HG03064 (cell line): ENCODE measurements at regions not wholly inside any gene's neighbourhood (a gene's known extent, or its start where the extent isn't known, plus 50 kb on each side); places are given as distances from the start of the nearest gene placed in this dataset.

ENCODE experiments used
- ATAC-seq: cut with Tn5 transposase; IDR thresholded peaks from one replicate; pipeline ENCODE4 v1.9.1; 2021; ENCODE audit warnings: low read depth; ENCODE audit not compliant: unreplicated experiment

DNA sequence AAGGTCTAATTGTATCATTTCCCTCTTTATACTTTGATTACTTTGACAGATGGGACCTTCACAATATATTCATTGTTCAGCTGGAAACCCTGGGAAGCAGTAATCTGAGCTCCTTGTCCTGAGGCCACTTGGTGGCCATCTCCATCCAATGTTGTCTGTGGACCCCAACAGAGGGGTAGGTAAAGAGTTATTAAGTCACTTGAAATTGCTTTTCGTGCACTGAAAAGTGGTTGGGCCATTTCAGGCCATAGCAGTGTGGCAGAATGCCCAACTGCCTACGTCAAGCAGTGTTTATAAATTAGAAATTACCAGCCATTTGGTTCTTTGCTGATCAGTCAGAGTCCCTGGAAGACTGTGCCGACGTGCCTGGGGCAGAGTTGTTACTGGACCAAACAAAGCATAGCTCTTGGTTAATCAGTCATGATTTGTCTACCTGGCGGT lies 308.3 kb upstream of the USP25 start:
- no peak for ATAC-seq

- no peak for ATAC-seq
Measured at GRCh38 chr21:15421947-15422346, 307.8 kb upstream of the USP25 start.

DNA sequence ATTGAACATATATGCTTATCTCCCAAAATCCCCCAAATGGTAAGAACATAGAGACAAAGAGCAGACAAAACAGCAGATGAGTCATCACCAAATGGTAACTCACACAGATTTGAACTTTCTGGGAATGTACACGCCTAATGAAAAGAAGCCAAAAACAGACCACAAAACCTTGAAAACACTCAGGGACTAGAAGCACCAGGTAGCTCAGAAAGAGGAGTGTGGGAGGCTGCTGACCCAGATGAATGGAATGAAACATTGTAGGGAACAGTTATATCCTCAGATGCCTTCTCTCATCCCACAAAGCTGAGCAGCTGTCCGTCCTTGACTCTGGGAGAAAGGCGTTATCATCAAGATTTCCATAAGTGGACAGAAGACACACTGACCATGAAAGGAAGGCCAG lies 307.0 kb upstream of the USP25 start:
- no peak for ATAC-seq

DNA sequence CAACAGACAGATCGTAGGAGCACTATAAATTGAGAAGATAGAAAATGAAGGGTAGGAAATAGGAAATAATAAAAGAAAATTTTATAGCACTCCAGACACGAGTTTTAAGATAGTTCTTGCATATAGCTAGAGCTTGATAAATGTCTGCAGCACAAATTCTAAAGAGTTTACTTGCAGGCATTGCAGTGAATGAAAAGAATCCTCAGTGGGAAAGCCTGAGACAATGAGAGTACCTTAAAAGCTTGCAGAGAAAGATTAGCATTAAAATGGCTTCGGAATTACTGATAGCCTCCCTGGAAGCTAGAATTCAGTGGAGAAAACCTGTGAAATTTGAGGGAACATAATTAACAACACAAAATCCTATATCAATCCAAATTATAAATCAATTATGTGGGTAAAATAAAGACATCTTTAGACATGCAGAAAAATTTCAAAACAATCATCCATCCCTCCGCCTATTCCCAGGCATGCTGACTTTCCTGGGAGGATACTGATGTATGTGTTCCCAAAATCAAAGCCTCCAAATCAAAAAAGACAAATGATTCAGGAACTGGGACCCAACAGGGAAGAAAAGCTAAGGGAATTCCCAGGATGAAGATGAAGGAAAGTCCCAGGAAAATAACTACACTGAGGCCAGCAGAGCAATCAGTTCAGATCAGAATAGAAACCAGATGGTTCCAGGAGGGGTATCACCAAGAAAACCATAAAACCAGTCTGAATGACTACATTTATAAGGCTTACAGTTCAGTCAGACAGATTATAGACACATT lies 305.9 kb upstream of the USP25 start:
- ATAC-seq: no peak

- no peak for ATAC-seq
Measured at GRCh38 chr21:15425049-15425448, 304.7 kb upstream of the USP25 start.

GRCh38 chr21:15430023-15430422 lies 299.8 kb upstream of the USP25 start:
- no peak for ATAC-seq

DNA sequence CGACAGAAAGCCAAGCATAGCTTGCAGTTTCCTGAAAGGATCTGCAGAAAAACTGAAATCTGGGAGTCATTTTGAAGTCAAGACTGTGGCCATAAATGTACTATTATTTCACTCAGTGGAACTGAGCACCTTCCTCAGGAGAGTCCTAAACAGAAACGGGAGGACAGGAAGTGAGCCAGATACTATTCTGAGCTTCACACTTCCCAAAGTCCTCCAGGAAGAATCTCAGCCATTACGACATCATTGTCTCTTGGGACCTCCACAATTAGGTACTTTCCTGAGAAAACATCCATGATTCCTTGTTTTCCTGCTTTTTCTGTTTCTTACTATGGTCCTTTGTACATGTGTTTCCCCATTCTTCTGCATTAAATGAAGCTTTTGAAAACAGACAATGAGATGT lies 299.2 kb upstream of the USP25 start:
- no peak for ATAC-seq

GRCh38 chr21:15431053-15431452 lies 298.7 kb upstream of the USP25 start:
- no peak for ATAC-seq

DNA sequence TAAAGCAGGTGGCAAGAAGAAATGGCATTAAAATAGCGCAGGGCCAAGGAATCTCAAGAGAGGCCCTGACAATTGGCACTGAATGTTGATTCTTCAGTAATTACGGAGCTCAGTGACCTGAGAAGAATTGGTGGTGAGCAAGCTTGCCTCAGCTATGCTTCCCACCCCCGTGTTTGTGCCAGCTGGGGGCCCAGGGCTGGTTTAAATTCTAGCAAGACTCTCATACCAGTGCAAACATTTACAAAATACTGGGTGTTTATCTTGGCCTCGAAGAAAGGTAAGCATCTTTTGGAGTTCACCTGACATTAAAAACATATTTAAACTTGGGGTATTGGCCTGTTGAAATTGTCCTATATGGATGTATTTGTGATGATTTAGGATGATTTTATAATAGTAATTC lies 296.7 kb upstream of the USP25 start:
- no peak for ATAC-seq

DNA sequence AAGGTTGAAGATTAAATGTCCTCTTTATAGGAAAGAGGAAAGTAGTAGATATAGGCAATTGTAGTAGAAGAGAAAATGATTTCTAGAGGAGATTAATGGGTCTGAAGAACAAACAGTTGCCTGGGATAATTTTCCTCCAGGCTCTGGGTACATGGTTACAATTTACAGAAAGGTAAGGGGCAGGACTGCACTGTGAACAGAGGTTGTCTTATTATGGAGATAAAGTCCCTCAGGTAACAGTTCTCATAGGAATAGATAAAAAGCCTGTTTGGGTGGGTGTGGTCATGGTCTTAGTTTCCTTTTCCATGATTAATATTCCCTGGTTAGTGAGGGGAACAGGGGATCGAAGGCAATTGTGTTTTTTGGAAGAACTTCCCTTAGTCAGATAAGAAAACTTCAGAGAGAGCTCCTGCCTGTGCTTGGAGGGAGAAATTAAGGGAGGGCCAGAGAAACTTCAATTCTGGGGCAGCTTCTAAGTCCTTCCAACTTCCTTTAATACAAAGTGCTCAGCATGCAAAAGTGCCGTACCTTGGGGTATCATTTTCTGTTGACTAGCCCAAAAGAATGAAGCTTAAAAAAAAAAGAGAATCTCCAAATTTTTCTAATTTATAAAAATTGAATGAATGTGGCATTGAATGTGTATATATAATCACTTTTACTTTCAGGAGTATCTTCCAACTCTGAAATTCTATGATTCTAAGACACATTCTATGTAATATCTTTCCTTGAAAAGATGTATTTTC lies 295.4 kb upstream of the USP25 start:
- ATAC-seq: no peak

DNA sequence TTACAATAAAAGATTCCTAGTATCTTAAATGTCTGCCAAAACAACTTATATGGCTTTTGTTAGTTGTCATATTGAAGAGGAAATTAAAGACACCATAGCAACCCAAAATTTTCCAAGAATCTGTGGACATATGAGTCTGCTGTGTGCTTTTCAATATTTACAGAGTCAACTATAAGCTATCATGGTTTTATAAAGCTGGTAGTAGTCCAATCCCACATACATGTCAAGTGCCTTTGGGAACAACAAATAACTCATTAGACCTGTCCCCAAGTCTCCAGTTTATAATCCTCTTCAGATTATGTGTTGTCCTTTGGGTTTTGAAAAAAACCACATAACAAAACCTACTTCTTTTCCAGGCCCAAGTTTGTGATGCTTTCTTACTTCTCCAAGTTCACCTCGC lies 293.8 kb upstream of the USP25 start:
- ATAC-seq: no peak

DNA sequence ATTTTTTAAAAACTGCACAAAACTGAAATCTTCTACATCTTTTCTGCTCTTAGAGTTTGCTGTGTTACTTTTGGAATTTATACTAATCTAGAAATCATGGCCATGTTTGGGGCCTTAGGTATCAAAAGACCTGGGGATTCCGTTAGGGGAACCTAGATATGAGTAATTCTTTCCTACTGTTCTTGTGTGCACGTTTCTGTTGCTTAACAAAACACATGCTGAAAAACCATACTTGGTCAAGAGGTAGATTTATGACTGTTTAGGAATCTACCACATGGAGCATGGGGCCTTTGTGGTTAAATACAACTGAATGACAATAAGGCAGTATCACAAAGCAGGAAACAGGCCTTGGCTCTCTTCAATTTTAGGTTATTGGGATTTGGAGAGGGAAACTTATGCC lies 291.9 kb upstream of the USP25 start:
- no peak for ATAC-seq

GRCh38 chr21:15439726-15440125 lies 290.1 kb upstream of the USP25 start:
- no peak for ATAC-seq

DNA sequence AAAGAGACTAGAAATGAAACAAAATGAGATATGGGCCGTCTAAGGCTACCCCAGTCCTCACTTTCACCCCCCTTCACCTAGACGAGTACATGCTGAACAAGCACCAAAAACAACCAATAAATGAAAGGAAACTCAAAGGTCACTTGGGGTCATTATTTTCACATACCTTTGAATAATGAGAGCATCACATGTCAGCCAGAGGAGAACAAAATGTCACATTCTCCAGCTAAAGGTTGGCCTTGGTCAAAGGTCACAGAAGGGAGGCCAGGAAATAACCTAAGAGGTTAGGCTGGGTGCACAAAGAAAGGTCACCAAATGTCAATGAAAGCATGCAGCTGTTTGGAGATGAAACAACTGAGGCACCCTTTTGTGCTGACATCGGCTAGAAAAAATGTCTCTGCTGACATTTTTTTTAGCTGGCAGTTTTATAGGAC lies 288.7 kb upstream of the USP25 start:
- ATAC-seq: no peak

DNA sequence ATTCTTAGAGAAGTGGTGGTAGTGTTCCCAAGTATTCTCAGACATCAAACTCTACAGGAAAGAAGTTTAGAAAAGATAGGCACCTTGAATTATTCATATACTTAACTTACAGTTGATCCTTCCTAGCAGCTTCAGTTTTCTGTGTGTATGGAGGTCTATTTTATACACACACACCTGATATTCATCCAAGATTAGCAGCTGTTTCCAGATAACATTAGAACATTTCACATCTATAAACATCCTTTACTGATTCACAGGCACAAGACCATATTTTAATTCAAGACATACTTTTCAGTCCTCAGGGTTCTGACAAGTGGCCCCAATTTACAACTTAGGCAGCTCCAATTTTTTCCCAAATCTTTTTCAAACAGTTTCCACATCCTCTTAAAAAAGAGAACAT lies 287.8 kb upstream of the USP25 start:
- ATAC-seq: no peak

DNA sequence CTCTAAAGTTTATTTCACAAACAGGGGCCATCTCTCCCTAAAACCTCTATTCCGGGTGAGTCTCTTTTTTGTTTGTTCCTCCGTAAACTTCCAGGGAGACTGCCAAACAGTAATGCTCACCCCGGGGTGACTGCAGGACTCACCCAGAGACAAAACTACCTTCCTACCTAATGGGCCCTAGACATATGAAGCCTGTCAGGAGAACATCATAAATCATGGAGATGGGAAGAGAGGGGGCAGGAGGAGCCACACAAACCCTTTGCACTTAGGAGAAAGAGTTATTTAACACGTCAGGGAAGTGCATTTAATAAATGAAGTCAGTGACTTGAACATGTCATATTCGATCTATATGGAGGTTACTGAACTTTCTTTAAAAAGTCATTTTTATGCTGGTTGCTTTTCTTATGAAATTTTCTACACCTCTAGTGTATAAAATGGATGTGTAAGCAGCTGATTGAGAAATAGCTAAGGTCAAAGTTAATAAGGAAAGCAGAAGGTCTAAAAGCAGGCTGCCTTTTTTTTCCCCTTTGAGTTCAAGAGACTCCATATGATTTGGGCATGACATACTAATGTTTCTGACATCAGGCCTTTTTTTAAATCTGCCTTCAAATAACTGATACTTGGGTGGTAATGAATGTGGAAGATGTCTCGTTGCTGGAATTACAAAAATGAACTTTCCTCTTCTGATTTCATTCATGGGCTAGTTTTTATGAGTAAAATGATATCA lies 286.9 kb upstream of the USP25 start:
- ATAC-seq: no peak

- no peak for ATAC-seq
Measured at GRCh38 chr21:15443740-15444117, 286.1 kb upstream of the USP25 start.

DNA sequence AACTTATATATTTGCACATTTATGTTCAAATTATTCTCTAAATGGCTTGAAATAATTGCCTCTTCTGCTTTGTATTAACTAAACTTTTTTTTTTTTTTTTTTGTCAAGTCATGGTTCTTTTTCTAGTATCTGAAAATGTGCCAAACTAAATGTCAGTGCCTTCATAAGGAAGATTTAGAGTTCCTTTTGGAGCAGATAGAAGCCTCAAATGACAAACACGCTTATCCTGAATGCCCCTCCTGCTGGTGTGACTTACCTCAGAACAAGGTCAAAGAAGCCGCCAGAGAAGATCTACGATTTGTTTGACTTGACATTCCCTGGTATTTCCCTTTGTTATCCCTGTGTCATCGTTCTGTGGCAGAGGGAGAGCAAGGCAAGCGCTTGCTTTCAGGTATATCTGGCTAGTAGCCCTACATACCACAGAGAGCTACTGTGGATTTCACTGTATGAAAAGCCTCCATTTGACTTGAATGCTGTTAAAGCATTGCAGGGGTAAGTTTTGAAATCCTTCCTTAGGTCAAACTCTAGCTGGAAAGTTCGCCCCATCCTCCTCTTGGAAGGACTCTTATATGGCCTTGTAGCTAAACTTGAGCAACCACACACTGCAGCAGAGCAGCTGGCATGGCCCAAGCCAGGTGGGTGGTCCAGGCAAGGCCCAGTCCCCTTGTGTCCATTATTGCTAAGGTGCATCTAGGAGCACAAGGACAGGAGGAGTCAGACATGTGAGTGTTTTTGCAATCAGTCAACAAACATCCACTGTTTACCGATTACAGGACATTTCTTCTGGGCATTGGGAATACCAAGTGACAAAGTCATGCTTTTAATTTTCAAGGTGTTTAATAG lies 285.4 kb upstream of the USP25 start:
- ATAC-seq: no peak

- ATAC-seq: peak; percentile 78
Measured at GRCh38 chr21:15445327-15445726, 284.5 kb upstream of the USP25 start.

- no peak for ATAC-seq
Measured at GRCh38 chr21:15446223-15446622, 283.6 kb upstream of the USP25 start.

GRCh38 chr21:15449556-15449955 lies 280.2 kb upstream of the USP25 start:
- no peak for ATAC-seq
